HepG2 (cell line): ENCODE measurements at regions not wholly inside any gene's neighbourhood (a gene's known extent, or its start where the extent isn't known, plus 50 kb on each side); places are given as distances from the start of the nearest gene placed in this dataset.

Source experiments
- EZH2 ChIP-seq: conservative IDR thresholded peaks from 2 replicates; pipeline ENCODE4 v1.6.1; 2012; ENCODE audit warnings: mild to moderate bottlenecking, low read depth, low read length, moderate library complexity
- FOXA1 ChIP-seq, 2 experiments: fragments of 450-650 bp in 1 of 2; sonication (generic) in 1 of 2; formaldehyde crosslinking in 1 of 2; IDR thresholded peaks; 2 replicates each; pipeline versions ENCODE4 v1.4.0 to v1.6.1; 2016 to 2020; ENCODE audit warnings: missing genetic modification reagents in 1 of 2
- FOXK2 ChIP-seq: fragments of 450-650 bp; IDR thresholded peaks from 2 replicates; pipeline ENCODE4 v1.6.1; 2016
- HOXA7 ChIP-seq: sonication (generic); formaldehyde crosslinking; IDR thresholded peaks from 2 replicates; pipeline ENCODE4 v1.8.1; 2022; ENCODE audit warnings: mild to moderate bottlenecking, missing genetic modification reagents, moderate library complexity
- KDM5B ChIP-seq: sonication (generic); formaldehyde crosslinking; IDR thresholded peaks from 2 replicates; pipeline ENCODE4 v1.4.0; 2020; ENCODE audit warnings: missing genetic modification reagents, mild to moderate bottlenecking, borderline replicate concordance
- NFE2L2 ChIP-seq: fragments of 150-350 bp; IDR thresholded peaks from 2 replicates; pipeline ENCODE4 v1.6.1; 2014; ENCODE audit warnings: low read length
- NR2F6 ChIP-seq, 2 experiments: IDR thresholded peaks; 2 replicates each; pipeline ENCODE4 v1.6.1; 2016; ENCODE audit warnings: antibody characterized with exemption in 1 of 2, mild to moderate bottlenecking in 1 of 2
- ZNF331 ChIP-seq: sonication (generic); formaldehyde crosslinking; IDR thresholded peaks from 2 replicates; pipeline ENCODE4 v1.4.0; 2020; ENCODE audit warnings: missing genetic modification reagents
- ZNF343 ChIP-seq: sonication (generic); formaldehyde crosslinking; IDR thresholded peaks from 2 replicates; pipeline ENCODE4 v1.4.0; 2020; ENCODE audit warnings: mild to moderate bottlenecking, missing genetic modification reagents
- ZNF780A ChIP-seq: sonication (generic); formaldehyde crosslinking; IDR thresholded peaks from 2 replicates; pipeline ENCODE4 v1.8.0; 2022; ENCODE audit warnings: mild to moderate bottlenecking, missing genetic modification reagents, moderate library complexity

GRCh38 chr12:89787763-89788162 is 79.1 kb upstream of the ATP2B1 start:
- TF ChIP-seq FOXK2 (no peak), NR2F6 (IDR thresholded peaks at IDR 0.05) (no peak), NR2F6 (CRISPR knock-in tag; IDR thresholded peaks at IDR 0.05) (no peak), ZNF331 (no peak), EZH2 (no peak), HOXA7 (CRISPR knock-in tag) (no peak), NFE2L2 (no peak), ZNF780A (CRISPR knock-in tag) (no peak), KDM5B (no peak), FOXA1 (IDR thresholded peaks at IDR 0.05) (no peak), FOXA1 (CRISPR knock-in tag; IDR thresholded peaks at IDR 0.05) (no peak), ZNF343 (CRISPR knock-in tag) (no peak)
